GM10266 (cell line): ENCODE measurements at regions not wholly inside any gene's neighbourhood (a gene's known extent, or its start where the extent isn't known, plus 50 kb on each side); places are given as distances from the start of the nearest gene placed in this dataset.

Experiments used
- DNase-seq: peaks from one replicate; pipeline ENCODE4 v3.0.0; 2012; ENCODE audit errors: extremely low spot score
- CTCF ChIP-seq: IDR thresholded peaks from 2 replicates; pipeline ENCODE4 v1.5.1; 2012; ENCODE audit warnings: mild to moderate bottlenecking, low read depth; ENCODE audit not compliant: control insufficient read depth, insufficient read depth; ENCODE audit errors: missing control alignments

GRCh38 chr17:27237890-27238289, 56.0 kb upstream of the WSB1 start:
- no peak for DNase-seq
- no peak for TF ChIP-seq CTCF

- TF ChIP-seq CTCF: no peak
- DNase-seq: peak; percentile 54
These were observed 54.9 kb upstream of the WSB1 start for GRCh38 chr17:27239046-27239445.

- TF ChIP-seq CTCF: no peak
These were observed 54.3 kb upstream of the WSB1 start for GRCh38 chr17:27239584-27239983.

GRCh38 chr17:27240086-27240801, 53.7 kb upstream of the WSB1 start:
- TF ChIP-seq CTCF: no peak
- no peak for DNase-seq

More at GRCh38 chr17:27239584-27239983, 54.3 kb upstream of the WSB1 start:
- DNase-seq: no peak

GRCh38 chr17:27240802-27241155, 53.1 kb upstream of the WSB1 start:
- no peak for TF ChIP-seq CTCF
- DNase-seq: no peak

GRCh38 chr17:27241346-27241946, 52.5 kb upstream of the WSB1 start:
- peak; percentile 45 for DNase-seq
- TF ChIP-seq CTCF: no peak

- no peak for DNase-seq
- no peak for TF ChIP-seq CTCF
These were observed 51.0 kb upstream of the WSB1 start for GRCh38 chr17:27242951-27243350.
